ENCODE measurements at regions not wholly inside any gene's neighbourhood (a gene's known extent, or its start where the extent isn't known, plus 50 kb on each side); places are given as distances from the start of the nearest gene placed in this dataset.

- no peak for TF ChIP-seq CTCF (IDR thresholded peaks at IDR 0.05)
- TF ChIP-seq POLR2A (IDR thresholded peaks at IDR 0.05) = no peak
- TF ChIP-seq EP300 (IDR thresholded peaks at IDR 0.05) = no peak
- TF ChIP-seq POLR2AphosphoS5 (IDR thresholded peaks at IDR 0.05) = no peak
- Histone ChIP-seq H3K4me1 (no peaks in the 10 kb centered on the region), H3K4me3 (no peak overlapping the region), H3K9me3 (no peaks in the 10 kb centered on the region), H3K27ac (no peak overlapping the region), H3K27me3 (peaks cover 33% of the 10 kb centered on the region), H3K36me3 (no peaks in the 10 kb centered on the region)
- WGBS = 56% methylated on average over 11 of the region's 11 CpGs
- no peak for DNase-seq (ENCODE audit: low spot score in 2 of 2)
These were observed 204.3 kb upstream of the GRIK3 start for GRCh38 chr1:37238364-37239224.

- no peak overlapping the region for H3K27ac ChIP-seq
- no peaks in the 10 kb centered on the region for H3K4me1 ChIP-seq
- H3K36me3 ChIP-seq = no peaks in the 10 kb centered on the region
- TF ChIP-seq EP300 (IDR thresholded peaks at IDR 0.05) = no peak
- no peak for TF ChIP-seq POLR2AphosphoS5 (IDR thresholded peaks at IDR 0.05)
- no peak for TF ChIP-seq CTCF (IDR thresholded peaks at IDR 0.05)
- TF ChIP-seq POLR2A (IDR thresholded peaks at IDR 0.05) = no peak
- no peak for DNase-seq (ENCODE audit: low spot score in 2 of 2)
- H3K4me3 ChIP-seq = no peak overlapping the region
- H3K27me3 ChIP-seq = peaks cover 38% of the 10 kb centered on the region
- 67% methylated on average over 4 of the region's 4 CpGs for WGBS
- H3K9me3 ChIP-seq = no peaks in the 10 kb centered on the region
These were observed 205.0 kb upstream of the GRIK3 start for GRCh38 chr1:37239225-37239740.

DNA sequence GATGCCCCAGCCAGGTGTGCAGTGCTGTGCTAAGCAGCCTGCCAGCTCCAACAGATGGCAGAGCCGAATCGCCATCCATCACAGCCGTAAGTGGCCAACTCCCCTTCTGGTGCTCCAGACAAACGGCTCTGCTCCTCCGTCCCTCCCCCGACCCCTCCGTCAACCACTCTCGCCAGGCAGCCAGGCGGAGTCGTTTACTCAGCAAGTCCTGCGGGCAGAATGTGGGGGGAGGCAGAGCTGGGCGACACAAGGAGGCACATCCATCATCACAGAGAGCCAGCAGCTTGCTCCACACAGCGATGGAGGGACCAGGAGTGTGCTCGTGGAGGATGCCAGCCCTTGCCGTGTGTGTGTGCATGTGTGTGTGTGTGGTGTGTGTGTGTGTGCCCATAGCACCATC is 206.6 kb upstream of the GRIK3 start:
- 31% methylated on average over 5 of the region's 15 CpGs for WGBS
- TF ChIP-seq CTCF (IDR thresholded peaks at IDR 0.05) = no peak
- TF ChIP-seq POLR2A (IDR thresholded peaks at IDR 0.05) = no peak
- TF ChIP-seq POLR2AphosphoS5 (IDR thresholded peaks at IDR 0.05) = no peak
- no peak for TF ChIP-seq EP300 (IDR thresholded peaks at IDR 0.05)
- no peaks in the 10 kb centered on the region for H3K4me1 ChIP-seq
- H3K4me3 ChIP-seq = no peak overlapping the region
- no peaks in the 10 kb centered on the region for H3K9me3 ChIP-seq
- no peak overlapping the region for H3K27ac ChIP-seq
- peaks cover 38% of the 10 kb centered on the region for H3K27me3 ChIP-seq
- no peaks in the 10 kb centered on the region for H3K36me3 ChIP-seq
- DNase-seq (ENCODE audit: low spot score in 2 of 2) = no peak

- Histone ChIP-seq H3K9me3 (no peaks in the 10 kb centered on the region), H3K4me3 (no peak overlapping the region), H3K4me1 (no peaks in the 10 kb centered on the region), H3K36me3 (no peaks in the 10 kb centered on the region), H3K27me3 (peaks cover 33% of the 10 kb centered on the region), H3K27ac (no peak overlapping the region)
- TF ChIP-seq POLR2A (IDR thresholded peaks at IDR 0.05) = no peak
- DNase-seq (ENCODE audit: low spot score in 2 of 2) = no peak
- 61% methylated on average over 5 of the region's 5 CpGs for WGBS
These were observed 208.2 kb upstream of the GRIK3 start for GRCh38 chr1:37242501-37242900.

DNA sequence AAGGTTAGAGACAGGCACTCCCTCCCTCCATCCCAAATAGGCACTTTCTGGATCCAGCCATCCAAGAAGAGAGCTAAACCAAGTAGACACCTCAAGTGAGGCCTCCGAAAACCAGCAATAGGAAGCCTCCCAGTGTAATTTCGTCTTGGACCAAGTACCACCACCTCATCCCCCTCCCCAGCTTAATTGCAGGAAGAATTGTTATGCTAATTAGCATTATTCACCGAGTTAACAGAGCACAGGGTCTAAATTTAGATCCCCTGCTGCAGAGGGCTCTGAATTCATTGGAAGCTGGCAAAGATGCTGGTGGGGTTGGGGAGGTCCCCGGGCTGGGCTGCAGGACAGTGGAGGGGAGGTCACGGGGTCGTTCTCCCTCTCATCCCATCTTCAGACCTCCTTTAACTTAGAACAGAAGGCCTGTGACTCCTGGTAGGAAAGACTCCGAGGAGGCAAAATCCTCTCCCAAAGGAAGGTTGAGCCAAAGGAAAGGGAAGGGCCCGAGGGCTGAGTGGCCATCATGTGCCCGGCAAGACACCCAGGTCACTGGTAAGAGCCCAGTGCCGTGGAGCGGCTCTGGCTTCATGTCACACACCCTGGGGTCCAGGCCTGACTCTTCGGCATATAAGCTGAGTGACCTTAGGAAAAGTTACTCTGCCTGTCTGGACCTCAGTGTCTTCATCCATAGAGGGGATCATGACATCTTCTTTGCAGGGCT is 209.2 kb upstream of the GRIK3 start:
- no peaks in the 10 kb centered on the region for H3K9me3 ChIP-seq
- no peak overlapping the region for H3K27ac ChIP-seq
- H3K27me3 ChIP-seq = peaks cover 40% of the 10 kb centered on the region
- no peak for DNase-seq (ENCODE audit: low spot score in 2 of 2)
- TF ChIP-seq EP300 (IDR thresholded peaks at IDR 0.05) (no peak), POLR2AphosphoS5 (IDR thresholded peaks at IDR 0.05) (no peak)
- H3K4me1 ChIP-seq = no peaks in the 10 kb centered on the region
- no peak overlapping the region for H3K4me3 ChIP-seq
- no peaks in the 10 kb centered on the region for H3K36me3 ChIP-seq
- WGBS = 57% methylated on average over 12 of the region's 12 CpGs

GRCh38 chr1:37244083-37244480 is 209.8 kb upstream of the GRIK3 start:
- Histone ChIP-seq H3K36me3 (no peaks in the 10 kb centered on the region), H3K27me3 (peaks cover 41% of the 10 kb centered on the region), H3K4me1 (no peaks in the 10 kb centered on the region), H3K27ac (no peak overlapping the region), H3K4me3 (no peak overlapping the region), H3K9me3 (no peaks in the 10 kb centered on the region)
- TF ChIP-seq EP300 (IDR thresholded peaks at IDR 0.05) (no peak), POLR2A (IDR thresholded peaks at IDR 0.05) (no peak), POLR2AphosphoS5 (IDR thresholded peaks at IDR 0.05) (no peak), CTCF (IDR thresholded peaks at IDR 0.05) (no peak)
- no peak for DNase-seq (ENCODE audit: low spot score in 2 of 2)
- 94% methylated on average over 4 of the region's 6 CpGs for WGBS
